Progenitor cell of endocrine pancreas (in vitro differentiated cells): ENCODE measurements at regions not wholly inside any gene's neighbourhood (a gene's known extent, or its start where the extent isn't known, plus 50 kb on each side); places are given as distances from the start of the nearest gene placed in this dataset.

ENCODE experiments used
- DNase-seq: peaks from one replicate; pipeline ENCODE4 v3.0.0; 2021; ENCODE audit warnings: low spot score; ENCODE audit not compliant: unreplicated experiment
- H3K27ac Mint-ChIP-seq: 2 replicates; pipeline ENCODE4 v1.8.0; 2021; ENCODE audit warnings: mild to moderate bottlenecking, moderate library complexity, mixed read lengths
- H3K27me3 Mint-ChIP-seq: 2 replicates; pipeline ENCODE4 v1.8.0; 2021; ENCODE audit warnings: mixed read lengths
- H3K36me3 Mint-ChIP-seq: 2 replicates; pipeline ENCODE4 v1.8.0; 2022; ENCODE audit warnings: mixed read lengths; ENCODE audit not compliant: insufficient read depth
- H3K4me1 Mint-ChIP-seq: 2 replicates; pipeline ENCODE4 v1.8.0; 2021; ENCODE audit warnings: low read depth, mixed read lengths
- H3K4me3 Mint-ChIP-seq: 2 replicates; pipeline ENCODE4 v1.8.0; 2021; ENCODE audit warnings: low read depth, mild to moderate bottlenecking, moderate library complexity, mixed read lengths
- H3K9me3 Mint-ChIP-seq: 2 replicates; pipeline ENCODE4 v1.8.0; 2021; ENCODE audit warnings: low read depth, mixed read lengths
- TF ChIP-seq, protein P1 (sequence below): fragments of 200-600 bp; sonication (generic); IDR thresholded peaks from one replicate; pipeline ENCODE4 v1.5.0; 2021; ENCODE audit warnings: antibody characterized with exemption, mild to moderate bottlenecking; ENCODE audit not compliant: unreplicated experiment

DNA sequence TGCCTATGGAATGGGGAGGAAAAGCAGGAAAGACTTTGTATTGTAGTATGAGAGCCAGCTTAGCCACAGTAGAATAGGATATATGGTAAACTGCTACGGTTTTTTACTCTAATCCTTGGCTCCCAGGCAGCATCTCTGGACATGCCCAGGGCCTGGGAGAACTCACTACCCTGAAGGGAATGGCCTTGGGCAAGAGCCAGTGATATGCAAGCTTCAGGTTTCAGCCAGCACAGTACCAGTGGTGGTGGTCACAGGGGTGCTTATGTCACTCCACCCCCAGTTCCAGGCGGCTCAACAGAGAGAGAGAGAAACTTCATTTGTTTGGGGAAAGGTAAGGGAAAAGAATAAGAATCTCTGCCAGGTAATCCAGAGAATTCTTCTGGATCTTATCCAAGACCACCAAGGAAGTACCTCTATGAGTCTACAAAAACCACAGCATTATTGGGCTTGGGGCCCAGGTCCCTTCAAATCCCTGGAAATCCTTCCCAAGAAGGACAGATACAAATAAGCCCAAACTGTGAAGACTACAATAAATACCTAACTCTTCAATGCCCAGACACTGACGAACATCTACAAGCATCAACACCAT is 121.2 kb downstream of the THBS2 start:
- Mint-ChIP-seq H3K27me3 (no peaks in the 10 kb centered on the region), H3K4me1 (no peaks in the 10 kb centered on the region), H3K36me3 (no peaks in the 10 kb centered on the region), H3K9me3 (peaks cover 33% of the 10 kb centered on the region), H3K4me3 (no peak overlapping the region), H3K27ac (no peak overlapping the region)
- DNase-seq = no peak
- TF ChIP-seq, protein P1, sequence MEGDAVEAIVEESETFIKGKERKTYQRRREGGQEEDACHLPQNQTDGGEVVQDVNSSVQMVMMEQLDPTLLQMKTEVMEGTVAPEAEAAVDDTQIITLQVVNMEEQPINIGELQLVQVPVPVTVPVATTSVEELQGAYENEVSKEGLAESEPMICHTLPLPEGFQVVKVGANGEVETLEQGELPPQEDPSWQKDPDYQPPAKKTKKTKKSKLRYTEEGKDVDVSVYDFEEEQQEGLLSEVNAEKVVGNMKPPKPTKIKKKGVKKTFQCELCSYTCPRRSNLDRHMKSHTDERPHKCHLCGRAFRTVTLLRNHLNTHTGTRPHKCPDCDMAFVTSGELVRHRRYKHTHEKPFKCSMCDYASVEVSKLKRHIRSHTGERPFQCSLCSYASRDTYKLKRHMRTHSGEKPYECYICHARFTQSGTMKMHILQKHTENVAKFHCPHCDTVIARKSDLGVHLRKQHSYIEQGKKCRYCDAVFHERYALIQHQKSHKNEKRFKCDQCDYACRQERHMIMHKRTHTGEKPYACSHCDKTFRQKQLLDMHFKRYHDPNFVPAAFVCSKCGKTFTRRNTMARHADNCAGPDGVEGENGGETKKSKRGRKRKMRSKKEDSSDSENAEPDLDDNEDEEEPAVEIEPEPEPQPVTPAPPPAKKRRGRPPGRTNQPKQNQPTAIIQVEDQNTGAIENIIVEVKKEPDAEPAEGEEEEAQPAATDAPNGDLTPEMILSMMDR = no peak

DNA sequence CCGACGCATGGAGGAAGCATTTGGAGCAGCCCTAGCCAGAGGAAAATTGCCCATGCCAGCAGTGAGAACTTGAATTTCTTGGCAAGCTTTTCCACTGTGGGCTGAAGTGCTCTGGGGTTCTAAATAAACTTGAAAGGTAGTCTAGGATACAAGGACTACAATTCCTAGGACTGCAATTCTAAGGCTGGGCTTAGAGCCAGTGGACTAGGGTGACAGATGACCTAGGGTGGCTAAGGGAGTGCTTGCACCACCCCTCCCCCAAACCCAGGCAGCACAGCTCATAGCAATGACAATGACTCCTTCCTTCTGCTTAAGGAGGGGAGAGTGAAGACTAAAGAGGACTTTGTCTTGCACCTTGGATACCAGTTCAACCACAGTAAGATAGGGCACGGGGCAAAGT is 122.3 kb downstream of the THBS2 start:
- Mint-ChIP-seq H3K27me3 (no peaks in the 10 kb centered on the region), H3K9me3 (peaks cover 28% of the 10 kb centered on the region), H3K27ac (no peak overlapping the region), H3K4me3 (no peak overlapping the region), H3K36me3 (no peaks in the 10 kb centered on the region), H3K4me1 (no peaks in the 10 kb centered on the region)
- no peak for DNase-seq
- TF ChIP-seq, protein P1 = no peak

DNA sequence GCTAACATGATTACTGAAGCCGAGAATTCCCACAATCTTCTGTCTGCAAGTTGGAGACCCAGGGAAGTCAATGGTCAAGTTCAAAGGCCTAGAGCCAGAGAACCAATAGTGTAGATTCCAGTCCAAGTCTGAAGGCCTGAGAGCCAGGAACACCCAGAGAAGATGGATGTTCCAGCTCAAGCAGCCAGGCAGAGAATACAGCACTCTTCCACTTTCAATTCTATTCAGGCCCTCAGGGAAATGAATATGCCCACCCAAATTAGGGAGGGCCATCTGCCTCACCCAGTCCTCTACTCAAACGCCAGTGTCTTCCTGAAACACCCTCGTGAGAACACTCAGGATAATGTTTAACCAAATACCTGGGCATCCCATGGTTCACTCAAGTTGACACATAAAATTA is 123.5 kb downstream of the THBS2 start:
- Mint-ChIP-seq H3K4me3 (no peak overlapping the region), H3K36me3 (no peaks in the 10 kb centered on the region), H3K4me1 (no peaks in the 10 kb centered on the region), H3K27me3 (no peaks in the 10 kb centered on the region), H3K9me3 (peaks cover 19% of the 10 kb centered on the region), H3K27ac (no peak overlapping the region)
- DNase-seq = no peak
- TF ChIP-seq, protein P1 = no peak

DNA sequence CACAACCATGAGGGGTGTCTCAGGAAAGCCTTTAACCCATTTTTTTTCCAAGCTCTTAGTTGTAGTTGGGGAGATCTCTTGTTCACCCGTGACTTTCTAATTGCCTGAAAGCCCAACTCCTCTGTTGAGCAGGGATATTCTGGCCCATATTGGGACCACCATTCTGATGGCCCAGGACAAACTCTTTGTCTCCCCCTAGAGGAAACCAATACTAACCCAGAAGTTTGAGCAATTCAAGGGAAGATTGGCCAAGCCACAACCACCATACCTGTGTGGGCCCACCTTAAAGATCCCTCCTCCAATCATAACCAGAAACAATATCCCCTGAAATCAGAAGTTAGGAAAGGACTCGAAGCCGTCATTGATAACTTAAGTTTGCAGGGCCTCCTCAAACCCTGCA is 132.6 kb downstream of the THBS2 start:
- Mint-ChIP-seq H3K36me3 (no peaks in the 10 kb centered on the region), H3K4me1 (no peaks in the 10 kb centered on the region), H3K27ac (no peak overlapping the region), H3K9me3 (no peaks in the 10 kb centered on the region), H3K4me3 (no peak overlapping the region), H3K27me3 (no peaks in the 10 kb centered on the region)
- DNase-seq = no peak
- TF ChIP-seq, protein P1 = no peak

DNA sequence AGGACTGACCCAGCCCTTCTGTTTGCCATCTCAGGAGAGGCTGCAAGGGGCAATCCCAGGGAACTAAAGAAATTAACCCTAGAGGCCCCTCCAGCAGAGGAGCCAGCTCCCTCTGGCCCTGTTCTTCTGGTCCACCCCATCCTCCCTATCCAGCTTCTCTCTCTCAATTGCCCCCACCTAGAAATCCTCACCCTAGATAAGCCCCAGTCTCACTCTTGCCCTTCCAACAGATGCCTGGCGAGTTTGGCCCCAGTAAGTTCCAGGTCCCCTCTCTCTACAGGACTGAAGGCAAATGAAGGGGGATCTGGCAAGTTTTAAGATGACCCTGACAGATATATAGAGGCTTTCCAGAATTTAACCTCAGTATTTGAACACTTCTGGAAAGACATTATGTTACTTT is 134.0 kb downstream of the THBS2 start:
- H3K27ac Mint-ChIP-seq = no peak overlapping the region
- TF ChIP-seq, protein P1 = no peak
- no peak overlapping the region for H3K4me3 Mint-ChIP-seq
- H3K27me3 Mint-ChIP-seq = peaks cover 4% of the 10 kb centered on the region
- no peaks in the 10 kb centered on the region for H3K36me3 Mint-ChIP-seq
- no peaks in the 10 kb centered on the region for H3K9me3 Mint-ChIP-seq
- no peaks in the 10 kb centered on the region for H3K4me1 Mint-ChIP-seq
- DNase-seq = no peak
